ENCODE measurements at regions not wholly inside any gene's neighbourhood (a gene's known extent, or its start where the extent isn't known, plus 50 kb on each side); places are given as distances from the start of the nearest gene placed in this dataset.
"Not testable (repeated sequence)": the region's sequence is repeated elsewhere in the genome, so short reads cannot be mapped to it uniquely, and the experiment has no call there.

DNA sequence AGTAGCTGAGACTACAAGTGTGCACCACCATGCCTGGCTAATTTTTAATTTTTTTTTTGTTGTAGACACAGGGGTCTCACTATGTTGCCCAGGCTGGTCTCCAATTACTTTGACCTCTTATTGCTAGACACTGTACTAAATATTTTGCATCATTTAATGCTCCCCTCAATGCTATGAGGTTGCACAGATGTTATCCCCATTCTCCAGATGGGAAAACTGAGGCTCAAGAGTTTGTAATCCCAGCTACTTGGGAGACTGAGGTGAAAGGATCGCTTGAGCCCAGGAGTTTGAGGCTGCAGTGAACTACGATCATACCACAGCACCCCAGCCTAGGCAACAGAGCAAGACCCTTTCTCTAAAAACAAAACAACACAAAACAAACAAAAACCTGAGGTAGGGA lies 443.3 kb upstream of the C16orf82 start:
- Histone ChIP-seq H3K9me3 (ENCODE audit: control insufficient read depth, insufficient read depth, low read length) (peaks cover 7% of the 10 kb centered on the region; the same call in 1 of the 2 replicates), H3K4me1 (ENCODE audit: insufficient read depth, low read length) (no peaks in the 10 kb centered on the region), H3K9ac (ENCODE audit: low read depth, low read length) (no peak overlapping the region), H3K36me3 (ENCODE audit: insufficient read depth, low read length) (no peaks in the 10 kb centered on the region)

DNA sequence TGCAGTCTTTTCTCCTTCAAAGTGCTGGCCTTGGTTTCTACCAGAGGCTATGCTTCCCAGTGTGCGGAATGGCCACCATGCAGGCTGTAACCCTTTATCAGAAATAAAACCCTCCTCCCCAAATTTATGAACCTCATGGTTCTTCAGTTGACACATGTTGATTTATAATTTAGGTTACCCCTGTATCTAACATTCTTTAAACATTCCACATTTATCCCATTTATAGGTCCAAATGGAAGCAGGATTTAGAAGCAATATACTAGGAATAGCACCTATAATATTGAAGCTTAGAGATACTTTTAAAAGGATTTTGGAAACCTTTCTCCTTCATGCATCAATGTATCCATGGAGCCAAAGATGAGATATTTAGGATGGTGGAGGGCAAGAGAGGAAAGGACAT lies 438.8 kb upstream of the C16orf82 start:
- H3K9me3 ChIP-seq (ENCODE audit: control insufficient read depth, insufficient read depth, low read length) = peaks cover 22% of the 10 kb centered on the region; the same call in 1 of the 2 replicates
- no peak overlapping the region for H3K9ac ChIP-seq (ENCODE audit: low read depth, low read length)
- H3K4me1 ChIP-seq (ENCODE audit: insufficient read depth, low read length) = no peaks in the 10 kb centered on the region
- no peaks in the 10 kb centered on the region for H3K36me3 ChIP-seq (ENCODE audit: insufficient read depth, low read length)

DNA sequence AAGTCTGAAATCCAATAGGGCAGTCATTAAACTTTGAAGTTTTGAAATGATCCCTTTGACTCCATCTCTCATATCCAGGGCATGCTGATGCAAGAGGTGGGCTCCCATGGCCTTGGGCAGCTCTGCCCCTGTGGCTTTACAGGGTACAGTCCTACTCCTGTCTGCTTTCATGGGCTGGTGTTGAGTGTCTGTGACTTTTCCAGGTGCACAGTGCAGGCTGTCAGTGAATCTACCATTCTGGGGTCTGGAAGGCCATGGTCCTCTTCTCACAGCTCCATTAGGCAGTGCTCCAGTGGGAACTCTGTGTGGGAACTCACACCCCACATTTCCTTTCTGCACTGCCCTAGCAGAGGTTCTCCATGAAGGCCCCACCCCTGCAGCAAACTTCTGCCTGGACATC lies 435.4 kb upstream of the C16orf82 start:
- H3K9me3 ChIP-seq (ENCODE audit: control insufficient read depth, insufficient read depth, low read length) = peaks cover 22% of the 10 kb centered on the region; the same call in 1 of the 2 replicates
- not testable (repeated sequence) for H3K4me1 ChIP-seq (ENCODE audit: insufficient read depth, low read length); H3K36me3 ChIP-seq (ENCODE audit: insufficient read depth, low read length); H3K9ac ChIP-seq (ENCODE audit: low read depth, low read length)

DNA sequence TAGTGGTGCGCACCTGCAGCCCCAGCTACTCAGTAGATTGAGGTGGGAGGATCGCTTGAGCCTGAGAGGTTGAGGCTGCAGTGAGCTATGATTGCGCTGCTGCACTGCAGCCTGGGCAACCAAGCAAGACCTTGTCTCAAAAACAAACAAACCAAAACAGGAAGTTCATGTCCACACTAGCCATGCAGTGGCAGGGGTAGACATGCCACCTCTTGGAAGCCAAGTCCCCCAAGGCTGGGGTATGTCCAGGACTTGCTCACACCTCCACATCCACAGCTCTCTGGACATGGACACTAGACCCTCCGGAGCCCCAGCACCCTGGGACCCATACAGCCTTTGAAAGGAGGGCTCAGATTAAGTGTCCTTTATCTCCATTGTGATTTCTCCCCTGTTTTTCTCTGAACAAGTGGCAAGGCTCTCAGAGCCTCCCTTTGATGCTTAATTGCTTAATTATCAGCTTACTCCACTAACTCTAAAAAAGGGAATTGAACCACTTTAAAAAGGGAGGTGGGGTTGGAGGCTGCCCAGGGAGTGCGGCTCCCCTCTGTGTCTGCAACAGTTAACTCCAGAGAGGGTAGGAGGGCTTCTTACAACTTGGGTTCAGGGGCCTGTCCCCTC lies 424.6 kb upstream of the C16orf82 start:
- no peak overlapping the region for H3K9ac ChIP-seq (ENCODE audit: low read depth, low read length)
- H3K4me1 ChIP-seq (ENCODE audit: insufficient read depth, low read length) = no peaks in the 10 kb centered on the region
- no peaks in the 10 kb centered on the region for H3K9me3 ChIP-seq (ENCODE audit: control insufficient read depth, insufficient read depth, low read length)
- no peaks in the 10 kb centered on the region for H3K36me3 ChIP-seq (ENCODE audit: insufficient read depth, low read length)

DNA sequence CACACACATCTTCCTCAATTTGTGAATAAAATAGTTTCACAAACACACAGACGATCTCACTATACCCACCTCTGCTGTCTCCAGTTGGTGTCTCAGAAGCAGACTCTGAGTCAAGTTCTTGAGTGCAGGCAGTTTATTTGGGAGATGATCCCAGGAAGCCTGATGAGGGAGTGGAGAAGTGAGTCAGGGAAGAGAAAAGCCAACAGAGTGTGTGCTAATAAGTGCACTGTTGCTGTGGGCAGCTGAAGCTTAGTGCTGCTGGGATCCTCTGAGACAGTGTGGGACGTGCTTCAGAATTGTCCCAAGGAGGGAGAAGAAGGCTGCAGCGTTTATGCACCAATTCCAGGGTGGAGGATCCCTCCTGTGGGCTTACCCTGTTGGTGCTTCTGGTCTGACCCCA lies 423.2 kb upstream of the C16orf82 start:
- no peak overlapping the region for H3K9ac ChIP-seq (ENCODE audit: low read depth, low read length)
- H3K36me3 ChIP-seq (ENCODE audit: insufficient read depth, low read length) = no peaks in the 10 kb centered on the region
- no peaks in the 10 kb centered on the region for H3K9me3 ChIP-seq (ENCODE audit: control insufficient read depth, insufficient read depth, low read length)
- H3K4me1 ChIP-seq (ENCODE audit: insufficient read depth, low read length) = no peaks in the 10 kb centered on the region

DNA sequence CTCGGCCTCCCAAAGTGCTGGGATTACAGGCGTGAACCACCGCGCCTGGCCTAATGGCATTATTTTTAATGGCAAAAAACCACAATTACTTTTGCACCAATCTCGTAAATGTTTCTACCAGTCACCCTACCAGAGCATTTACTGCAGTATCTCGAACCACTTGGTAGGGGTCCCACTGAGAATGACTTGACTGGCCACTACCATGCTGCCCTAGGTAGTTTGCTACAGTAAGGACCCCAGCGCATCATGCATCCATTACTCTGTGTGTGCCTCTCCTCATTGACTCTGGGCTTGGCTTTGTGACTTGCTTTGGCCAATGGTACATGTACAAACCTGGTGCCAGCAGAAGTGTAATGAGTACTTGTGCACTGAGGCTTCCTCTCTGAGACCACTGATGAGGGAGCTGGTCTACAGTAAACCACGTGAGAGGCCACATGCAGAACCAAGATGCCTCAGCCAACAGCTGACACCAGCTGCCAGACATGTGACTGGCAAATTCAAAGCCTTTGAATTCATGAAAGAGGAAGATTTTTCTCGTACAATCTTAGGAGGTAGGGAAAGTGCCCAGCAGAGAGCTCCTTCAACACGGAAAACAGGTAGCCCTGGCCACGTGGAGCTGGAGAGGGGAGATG lies 421.7 kb upstream of the C16orf82 start:
- H3K9ac ChIP-seq (ENCODE audit: low read depth, low read length) = no peak overlapping the region
- H3K4me1 ChIP-seq (ENCODE audit: insufficient read depth, low read length) = no peaks in the 10 kb centered on the region

DNA sequence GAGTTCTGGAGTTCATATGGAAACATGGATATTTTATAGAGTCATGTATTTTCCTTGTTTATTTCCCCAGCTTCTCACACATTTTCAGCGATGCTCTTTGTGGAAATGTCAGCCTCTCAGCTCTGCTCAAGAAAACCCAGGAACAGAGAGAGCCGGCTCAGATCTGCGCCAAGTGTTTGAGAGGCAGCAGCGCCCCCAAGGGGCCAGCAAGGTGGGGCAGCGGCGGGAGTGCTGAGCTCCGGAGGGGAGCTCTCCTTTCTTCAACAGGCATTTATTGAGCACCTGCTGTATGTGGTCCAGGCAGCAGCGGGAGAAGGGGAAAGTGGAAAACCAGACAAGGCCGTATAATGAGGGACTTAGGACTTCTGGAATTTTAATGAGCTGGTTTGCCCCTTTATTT lies 421.1 kb upstream of the C16orf82 start:
- Histone ChIP-seq H3K9me3 (ENCODE audit: control insufficient read depth, insufficient read depth, low read length) (no peaks in the 10 kb centered on the region), H3K9ac (ENCODE audit: low read depth, low read length) (no peak overlapping the region), H3K36me3 (ENCODE audit: insufficient read depth, low read length) (no peaks in the 10 kb centered on the region), H3K4me1 (ENCODE audit: insufficient read depth, low read length) (no peaks in the 10 kb centered on the region)

More for the DNA sequence above, 421.7 kb upstream of the C16orf82 start:
- no peaks in the 10 kb centered on the region for H3K36me3 ChIP-seq (ENCODE audit: insufficient read depth, low read length)
- H3K9me3 ChIP-seq (ENCODE audit: control insufficient read depth, insufficient read depth, low read length) = no peaks in the 10 kb centered on the region

DNA sequence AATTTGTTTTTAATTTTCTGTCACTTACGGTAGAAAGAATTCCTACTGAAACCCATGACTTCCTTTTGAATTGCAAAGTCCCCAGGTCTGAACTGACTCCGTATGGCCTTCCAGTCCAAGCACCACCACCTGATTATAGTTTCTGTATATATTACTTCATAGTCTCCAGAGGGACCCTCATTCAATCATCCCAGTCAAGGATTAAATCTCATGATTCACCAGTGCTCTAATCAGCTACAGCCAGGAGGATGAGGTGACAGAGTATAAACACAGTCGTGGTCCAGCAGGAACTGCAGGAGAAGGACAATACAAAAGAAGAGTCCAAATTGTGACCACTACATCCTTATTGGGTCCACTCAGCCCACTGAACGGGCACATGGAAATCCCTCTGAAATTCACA lies 418.9 kb upstream of the C16orf82 start:
- no peak overlapping the region for H3K9ac ChIP-seq (ENCODE audit: low read depth, low read length)
- H3K36me3 ChIP-seq (ENCODE audit: insufficient read depth, low read length) = no peaks in the 10 kb centered on the region
- no peaks in the 10 kb centered on the region for H3K9me3 ChIP-seq (ENCODE audit: control insufficient read depth, insufficient read depth, low read length)
- H3K4me1 ChIP-seq (ENCODE audit: insufficient read depth, low read length) = no peaks in the 10 kb centered on the region

DNA sequence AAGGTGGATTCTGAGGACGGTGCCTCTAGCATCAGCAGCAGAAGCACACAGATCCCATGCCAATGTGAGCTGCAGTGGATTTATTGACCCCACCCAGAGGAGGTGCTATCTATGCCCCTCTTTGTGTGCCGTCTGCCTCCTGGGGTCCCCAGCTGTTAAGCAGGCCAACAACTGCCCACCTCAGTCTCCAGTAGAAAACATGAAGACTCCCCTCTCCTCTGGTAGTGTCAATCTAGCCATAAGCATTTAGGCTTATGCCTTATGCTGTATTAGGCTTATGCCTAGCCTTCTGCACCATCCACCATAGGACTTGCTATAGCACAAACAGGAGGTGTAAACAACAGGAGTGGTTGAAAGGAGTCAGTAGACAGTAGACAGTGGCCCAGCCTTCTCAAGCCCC lies 417.9 kb upstream of the C16orf82 start:
- Histone ChIP-seq H3K9me3 (ENCODE audit: control insufficient read depth, insufficient read depth, low read length) (no peaks in the 10 kb centered on the region), H3K4me1 (ENCODE audit: insufficient read depth, low read length) (no peaks in the 10 kb centered on the region), H3K9ac (ENCODE audit: low read depth, low read length) (no peak overlapping the region), H3K36me3 (ENCODE audit: insufficient read depth, low read length) (no peaks in the 10 kb centered on the region)

DNA sequence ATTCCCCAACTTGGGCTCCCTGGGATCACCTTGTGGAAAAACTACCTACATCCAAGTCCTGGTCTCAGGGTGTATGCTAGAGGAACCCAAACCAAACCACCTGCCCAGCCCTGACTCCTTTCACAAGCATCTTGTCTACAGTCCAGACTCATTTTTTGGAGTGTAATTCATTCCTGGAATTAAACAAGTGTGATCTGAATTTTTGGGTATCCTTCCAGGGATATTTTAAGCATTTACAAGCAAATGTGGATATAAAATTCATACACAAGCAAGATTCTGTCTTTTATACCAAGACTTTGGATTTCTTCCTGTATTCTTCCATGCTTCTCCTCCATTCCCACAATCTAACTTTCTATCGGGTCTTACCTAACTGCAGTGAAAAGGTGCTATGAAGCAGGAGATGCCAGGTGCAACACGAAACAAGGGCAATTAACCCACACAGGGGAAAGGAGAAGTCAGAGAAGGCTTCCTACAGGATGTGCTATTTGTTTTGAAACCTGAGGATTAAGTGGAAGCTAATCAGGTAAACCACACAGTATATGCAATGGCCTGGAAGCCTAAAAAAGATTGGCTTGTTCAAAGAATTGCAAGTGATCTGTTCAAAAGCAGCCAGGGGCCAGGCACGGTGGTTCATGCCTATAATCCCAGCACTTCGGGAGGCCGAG lies 417.2 kb upstream of the C16orf82 start:
- H3K4me1 ChIP-seq (ENCODE audit: insufficient read depth, low read length) = no peaks in the 10 kb centered on the region
- H3K9ac ChIP-seq (ENCODE audit: low read depth, low read length) = no peak overlapping the region
- no peaks in the 10 kb centered on the region for H3K36me3 ChIP-seq (ENCODE audit: insufficient read depth, low read length)
- H3K9me3 ChIP-seq (ENCODE audit: control insufficient read depth, insufficient read depth, low read length) = no peaks in the 10 kb centered on the region

DNA sequence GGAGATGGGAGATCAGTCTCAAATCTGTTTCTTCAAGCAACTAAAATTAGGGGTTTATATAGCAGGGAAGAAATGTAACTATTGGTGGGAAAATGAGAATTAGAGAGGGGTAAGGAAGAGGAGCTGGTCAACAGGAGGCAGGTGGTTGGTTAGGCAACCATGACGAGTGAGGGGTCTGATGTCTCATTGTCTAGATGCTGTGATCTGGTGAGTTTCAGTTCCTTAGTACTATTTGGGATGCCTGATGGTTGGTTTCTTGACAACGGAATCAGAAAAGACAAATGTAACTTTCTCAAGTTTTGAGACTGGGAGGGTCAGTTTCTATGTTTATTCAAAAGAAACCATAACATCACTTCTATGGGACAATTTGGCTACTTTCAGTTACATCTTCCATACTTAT lies 415.3 kb upstream of the C16orf82 start:
- Histone ChIP-seq H3K9me3 (ENCODE audit: control insufficient read depth, insufficient read depth, low read length) (no peaks in the 10 kb centered on the region), H3K36me3 (ENCODE audit: insufficient read depth, low read length) (no peaks in the 10 kb centered on the region), H3K4me1 (ENCODE audit: insufficient read depth, low read length) (no peaks in the 10 kb centered on the region), H3K9ac (ENCODE audit: low read depth, low read length) (no peak overlapping the region)

DNA sequence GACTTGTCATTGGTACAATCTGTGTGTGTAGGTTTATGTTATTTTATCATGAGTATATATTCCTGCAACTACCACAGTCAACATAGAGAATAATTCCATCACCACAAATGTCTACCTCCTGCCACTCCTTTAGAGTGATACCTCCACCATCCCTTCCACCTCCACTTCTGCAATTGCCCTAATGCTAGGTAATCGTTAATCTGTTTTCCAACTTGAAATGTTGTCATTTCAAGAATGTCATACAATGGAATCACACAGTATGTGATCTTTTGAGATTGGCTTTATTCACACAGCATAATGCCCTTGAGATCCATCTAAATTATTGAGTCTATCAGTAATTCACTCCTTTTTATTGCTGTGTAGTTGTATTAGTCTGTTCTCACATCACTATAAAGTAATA lies 414.8 kb upstream of the C16orf82 start:
- H3K9me3 ChIP-seq (ENCODE audit: control insufficient read depth, insufficient read depth, low read length) = no peaks in the 10 kb centered on the region
- H3K4me1 ChIP-seq (ENCODE audit: insufficient read depth, low read length) = no peaks in the 10 kb centered on the region
- no peaks in the 10 kb centered on the region for H3K36me3 ChIP-seq (ENCODE audit: insufficient read depth, low read length)
- H3K9ac ChIP-seq (ENCODE audit: low read depth, low read length) = no peak overlapping the region

DNA sequence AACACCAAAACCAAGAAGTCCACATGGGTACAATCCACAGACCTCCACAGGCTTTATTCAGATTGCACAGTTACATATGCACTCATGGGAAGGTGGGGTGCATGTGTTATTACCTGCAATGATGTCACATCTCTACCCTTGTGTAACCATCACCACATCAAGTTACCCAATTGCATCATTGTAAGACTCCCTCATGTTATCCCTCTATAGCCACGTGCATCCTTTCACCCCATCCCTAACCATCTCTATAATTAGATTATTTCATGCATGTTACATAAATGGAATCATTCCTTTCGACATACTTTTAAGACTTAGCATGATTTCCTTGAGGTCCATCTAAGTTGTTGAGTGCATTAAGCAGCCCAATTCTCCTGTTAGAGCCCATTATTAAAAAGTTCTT lies 408.2 kb upstream of the C16orf82 start:
- no peak overlapping the region for H3K9ac ChIP-seq (ENCODE audit: low read depth, low read length)
- no peaks in the 10 kb centered on the region for H3K36me3 ChIP-seq (ENCODE audit: insufficient read depth, low read length)
- no peaks in the 10 kb centered on the region for H3K9me3 ChIP-seq (ENCODE audit: control insufficient read depth, insufficient read depth, low read length)
- H3K4me1 ChIP-seq (ENCODE audit: insufficient read depth, low read length) = no peaks in the 10 kb centered on the region

DNA sequence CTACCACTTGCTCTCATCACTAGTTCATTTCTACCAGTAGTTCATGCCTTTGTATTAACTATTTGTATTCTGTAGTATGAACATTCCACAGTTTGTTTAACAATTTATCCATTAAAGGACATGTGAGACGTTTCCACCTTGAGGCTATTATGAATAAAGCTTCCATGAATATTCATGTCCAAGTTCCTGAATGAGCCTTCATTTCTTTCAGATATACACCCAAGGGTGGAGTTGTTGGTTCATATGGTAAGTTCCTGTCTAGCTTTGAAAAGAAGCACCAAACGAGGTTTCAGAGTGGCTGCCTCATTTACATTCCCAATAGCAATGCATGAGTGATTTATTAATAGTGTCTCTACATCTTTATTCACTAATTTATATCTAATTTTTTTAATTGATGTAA lies 407.8 kb upstream of the C16orf82 start:
- Histone ChIP-seq H3K9ac (ENCODE audit: low read depth, low read length) (no peak overlapping the region), H3K4me1 (ENCODE audit: insufficient read depth, low read length) (no peaks in the 10 kb centered on the region), H3K9me3 (ENCODE audit: control insufficient read depth, insufficient read depth, low read length) (no peaks in the 10 kb centered on the region), H3K36me3 (ENCODE audit: insufficient read depth, low read length) (no peaks in the 10 kb centered on the region)

DNA sequence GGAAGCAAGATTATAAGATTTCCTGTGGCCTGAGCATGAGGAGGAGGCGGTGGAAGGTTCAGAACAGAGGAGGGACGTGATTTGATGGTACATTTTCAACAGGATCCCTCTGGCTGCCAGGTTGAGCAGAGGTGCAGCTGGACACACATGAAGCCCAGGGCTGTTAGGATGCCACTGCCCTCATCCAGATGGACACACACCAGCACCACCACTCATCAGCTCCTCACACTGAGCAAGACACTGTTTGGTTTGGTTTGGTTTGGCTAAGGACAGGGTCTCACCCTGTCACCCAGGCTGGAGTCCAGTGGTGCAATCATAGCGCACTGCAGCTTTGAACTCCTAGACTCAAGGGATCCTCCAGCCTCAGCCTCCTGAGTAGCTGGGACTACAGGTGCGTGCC lies 402.6 kb upstream of the C16orf82 start:
- Histone ChIP-seq H3K9ac (ENCODE audit: low read depth, low read length) (no peak overlapping the region), H3K9me3 (ENCODE audit: control insufficient read depth, insufficient read depth, low read length) (no peaks in the 10 kb centered on the region), H3K4me1 (ENCODE audit: insufficient read depth, low read length) (no peaks in the 10 kb centered on the region), H3K36me3 (ENCODE audit: insufficient read depth, low read length) (no peaks in the 10 kb centered on the region)

All from ES-I3 (cell line).